OCI-LY1 (cell line): ENCODE measurements at regions not wholly inside any gene's neighbourhood (a gene's known extent, or its start where the extent isn't known, plus 50 kb on each side); places are given as distances from the start of the nearest gene placed in this dataset.

ENCODE experiments used
- H2AFZ ChIP-seq: fragments of 200-600 bp; sonication (generic), shearing (Covaris generic); 2 replicates; pipeline ENCODE4 v1.6.0; 2014; ENCODE audit warnings: antibody characterized with exemption, mild to moderate bottlenecking, low read length
- H3F3A ChIP-seq: fragments of 200-600 bp; sonication (generic), shearing (Covaris generic); 2 replicates; pipeline ENCODE4 v1.6.0; 2014; ENCODE audit warnings: mild to moderate bottlenecking, antibody characterized with exemption, low read length, moderate library complexity; ENCODE audit not compliant: insufficient read depth
- H3K27ac ChIP-seq: fragments of 200-600 bp; sonication (generic); 2 replicates; pipeline ENCODE4 v1.5.1; 2014; ENCODE audit warnings: low read length, mixed run types, mild to moderate bottlenecking, low read depth; ENCODE audit not compliant: poor library complexity, severe bottlenecking
- H3K27me3 ChIP-seq: fragments of 200-600 bp; sonication (generic); 2 replicates; pipeline ENCODE4 v1.6.0; 2014; ENCODE audit warnings: antibody characterized with exemption, mild to moderate bottlenecking, low read length, moderate library complexity; ENCODE audit not compliant: insufficient read depth
- H3K36me3 ChIP-seq: fragments of 200-600 bp; sonication (generic); 2 replicates; pipeline ENCODE4 v1.6.1; 2014; ENCODE audit warnings: mild to moderate bottlenecking, antibody characterized with exemption, low read length, moderate library complexity, mixed read lengths; ENCODE audit not compliant: insufficient read depth
- H3K4me1 ChIP-seq: fragments of 200-600 bp; sonication (generic); 2 replicates; pipeline ENCODE4 v1.5.1; 2014; ENCODE audit warnings: mild to moderate bottlenecking, low read length, moderate library complexity; ENCODE audit not compliant: insufficient read depth, severe bottlenecking
- H3K4me2 ChIP-seq: fragments of 200-600 bp; sonication (generic), shearing (Covaris generic); 2 replicates; pipeline ENCODE4 v1.6.1; 2014; ENCODE audit warnings: low read length
- H3K4me3 ChIP-seq: fragments of 200-600 bp; sonication (generic); 2 replicates; pipeline ENCODE4 v1.5.1; 2014; ENCODE audit warnings: low read length, low read depth, mild to moderate bottlenecking, mixed read lengths; ENCODE audit not compliant: poor library complexity, severe bottlenecking
- H3K79me2 ChIP-seq: fragments of 200-600 bp; shearing (Covaris generic); 2 replicates; pipeline ENCODE4 v1.6.1; 2016; ENCODE audit warnings: mixed run types, low read length, mixed read lengths; ENCODE audit not compliant: insufficient read depth
- H3K9ac ChIP-seq: fragments of 200-600 bp; sonication (generic), shearing (Covaris generic); 2 replicates; pipeline ENCODE4 v1.6.1; 2014; ENCODE audit warnings: mild to moderate bottlenecking, low read length, mixed read lengths
- H3K9me2 ChIP-seq: fragments of 200-600 bp; sonication (generic), shearing (Covaris generic); 2 replicates; pipeline ENCODE4 v1.6.1; 2014; ENCODE audit warnings: low read depth, mild to moderate bottlenecking, low read length, mixed read lengths
- H3K9me3 ChIP-seq: fragments of 200-600 bp; shearing (Covaris generic); 2 replicates; pipeline ENCODE4 v1.6.1; 2014; ENCODE audit warnings: low read length, mixed read lengths
- H4K20me1 ChIP-seq: fragments of 200-600 bp; sonication (generic), shearing (Covaris generic); 2 replicates; pipeline ENCODE4 v1.6.0; 2016; ENCODE audit warnings: mild to moderate bottlenecking, low read length; ENCODE audit not compliant: insufficient read depth
- EZH2 ChIP-seq: fragments of 200-600 bp; sonication (generic), shearing (Covaris generic); IDR thresholded peaks from 2 replicates; pipeline ENCODE4 v1.8.0; 2017; ENCODE audit warnings: borderline replicate concordance, mixed run types, mild to moderate bottlenecking, antibody characterized with exemption, low read length, moderate library complexity, mixed read lengths
- TF ChIP-seq, protein P1 (sequence below): fragments of 200-600 bp; sonication (generic), shearing (Covaris generic); IDR thresholded peaks from 2 replicates; pipeline ENCODE4 v1.5.1; 2017; ENCODE audit warnings: mild to moderate bottlenecking, antibody characterized with exemption, low read length, moderate library complexity, mixed read lengths

DNA sequence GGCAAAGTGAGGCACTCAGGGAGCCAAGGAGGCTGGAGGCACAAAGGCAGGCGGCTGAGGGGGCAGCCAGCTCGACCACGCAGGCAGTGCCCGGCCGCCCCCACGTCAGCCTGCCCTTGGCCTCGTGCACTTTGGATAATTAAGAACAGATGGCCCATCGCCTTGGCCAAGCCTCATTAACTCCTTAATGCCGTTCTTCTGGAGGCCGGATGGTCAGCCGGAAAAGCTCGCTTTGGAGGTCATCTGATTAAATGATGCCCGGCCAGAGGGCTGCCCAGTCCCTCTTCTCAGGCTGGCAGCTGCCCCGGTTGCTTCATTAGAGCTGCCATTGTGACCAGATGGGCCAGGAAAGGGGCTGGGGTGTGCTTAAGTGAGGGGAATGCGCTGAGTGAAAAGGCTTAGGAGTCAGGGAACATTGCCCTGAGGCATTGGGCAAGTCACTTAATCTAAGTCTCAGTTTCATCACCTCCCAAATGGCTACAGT lies 364.0 kb downstream of the NPIPA8 start:
- Histone ChIP-seq H3K9me2 (no peaks in the 10 kb centered on the region), H4K20me1 (no peaks in the 10 kb centered on the region), H3K9ac (no peak overlapping the region), H3K27me3 (no peaks in the 10 kb centered on the region), H2AFZ (no peak overlapping the region), H3K36me3 (no peaks in the 10 kb centered on the region), H3K9me3 (no peaks in the 10 kb centered on the region), H3K79me2 (no peaks in the 10 kb centered on the region), H3K4me3 (no peak overlapping the region), H3K4me2 (no peak overlapping the region), H3K27ac (no peak overlapping the region), H3F3A (no peaks in the 10 kb centered on the region), H3K4me1 (no peaks in the 10 kb centered on the region)
- TF ChIP-seq, protein P1, sequence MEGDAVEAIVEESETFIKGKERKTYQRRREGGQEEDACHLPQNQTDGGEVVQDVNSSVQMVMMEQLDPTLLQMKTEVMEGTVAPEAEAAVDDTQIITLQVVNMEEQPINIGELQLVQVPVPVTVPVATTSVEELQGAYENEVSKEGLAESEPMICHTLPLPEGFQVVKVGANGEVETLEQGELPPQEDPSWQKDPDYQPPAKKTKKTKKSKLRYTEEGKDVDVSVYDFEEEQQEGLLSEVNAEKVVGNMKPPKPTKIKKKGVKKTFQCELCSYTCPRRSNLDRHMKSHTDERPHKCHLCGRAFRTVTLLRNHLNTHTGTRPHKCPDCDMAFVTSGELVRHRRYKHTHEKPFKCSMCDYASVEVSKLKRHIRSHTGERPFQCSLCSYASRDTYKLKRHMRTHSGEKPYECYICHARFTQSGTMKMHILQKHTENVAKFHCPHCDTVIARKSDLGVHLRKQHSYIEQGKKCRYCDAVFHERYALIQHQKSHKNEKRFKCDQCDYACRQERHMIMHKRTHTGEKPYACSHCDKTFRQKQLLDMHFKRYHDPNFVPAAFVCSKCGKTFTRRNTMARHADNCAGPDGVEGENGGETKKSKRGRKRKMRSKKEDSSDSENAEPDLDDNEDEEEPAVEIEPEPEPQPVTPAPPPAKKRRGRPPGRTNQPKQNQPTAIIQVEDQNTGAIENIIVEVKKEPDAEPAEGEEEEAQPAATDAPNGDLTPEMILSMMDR = no peak
- no peak for TF ChIP-seq EZH2

DNA sequence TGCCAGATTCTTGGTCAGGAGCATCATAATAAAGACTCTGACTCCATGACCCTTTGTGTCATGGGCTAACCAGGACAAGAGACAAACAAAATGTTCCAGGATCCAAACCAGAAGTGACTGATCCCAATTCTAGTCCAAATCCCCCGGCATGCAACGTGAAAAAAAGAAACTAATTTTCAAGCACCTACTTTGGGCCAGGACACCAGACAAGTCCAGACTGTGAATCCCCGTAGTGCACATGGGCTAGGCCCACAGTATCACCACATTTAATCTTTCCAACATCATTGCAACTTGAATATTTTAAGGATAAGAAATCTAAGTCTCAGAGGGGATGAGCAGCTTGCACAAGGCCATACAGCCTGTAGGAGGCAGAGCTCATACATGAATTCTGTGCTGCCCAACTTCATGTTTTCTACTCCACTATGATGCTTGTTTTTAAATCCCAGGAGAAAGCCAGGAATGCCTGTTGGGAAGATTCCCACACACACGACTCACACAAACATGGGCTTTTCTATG lies 365.7 kb downstream of the NPIPA8 start:
- Histone ChIP-seq H3K4me3 (no peak overlapping the region), H2AFZ (no peak overlapping the region), H3K9me2 (no peaks in the 10 kb centered on the region), H4K20me1 (no peaks in the 10 kb centered on the region), H3K79me2 (no peaks in the 10 kb centered on the region), H3K9ac (no peak overlapping the region), H3K27ac (no peak overlapping the region), H3K4me1 (no peaks in the 10 kb centered on the region), H3K4me2 (no peak overlapping the region), H3F3A (no peaks in the 10 kb centered on the region), H3K36me3 (no peaks in the 10 kb centered on the region), H3K9me3 (no peaks in the 10 kb centered on the region), H3K27me3 (no peaks in the 10 kb centered on the region)
- no peak for TF ChIP-seq EZH2
- TF ChIP-seq, protein P1 = peak; percentile 15; the same call in 1 of the 2 replicates

DNA sequence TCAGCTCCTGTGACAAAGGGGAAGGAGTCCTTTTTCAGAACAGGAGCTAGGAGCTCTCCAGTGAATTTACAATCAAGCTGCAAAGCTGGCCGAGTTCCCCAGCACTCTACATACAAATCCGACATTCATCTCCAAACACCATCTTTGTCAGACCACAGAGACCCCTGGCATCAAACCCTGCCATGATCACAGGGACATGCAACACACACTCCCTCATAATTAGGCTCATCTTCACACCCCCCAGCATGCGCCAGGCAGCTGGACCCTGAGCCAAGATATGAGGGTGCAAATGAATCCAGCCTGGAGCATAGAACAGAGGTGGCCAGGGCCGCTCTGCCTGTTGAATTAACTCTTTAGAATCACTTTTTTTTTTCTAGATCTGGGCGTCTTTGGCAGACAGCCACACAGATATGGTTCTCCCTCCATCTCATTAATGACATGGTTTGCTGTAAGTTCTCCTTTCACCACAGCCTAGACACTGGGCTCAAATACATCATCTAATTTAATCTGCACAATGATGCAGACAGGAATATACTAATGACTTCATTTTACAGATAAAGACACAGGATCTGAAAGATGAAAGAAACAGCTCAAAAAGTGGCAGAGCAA lies 366.3 kb downstream of the NPIPA8 start:
- Histone ChIP-seq H3K4me2 (no peak overlapping the region), H2AFZ (no peak overlapping the region), H3K9ac (no peak overlapping the region), H3K27ac (no peak overlapping the region), H3K9me3 (no peaks in the 10 kb centered on the region), H3F3A (no peaks in the 10 kb centered on the region), H3K79me2 (no peaks in the 10 kb centered on the region), H3K4me1 (no peaks in the 10 kb centered on the region), H3K36me3 (no peaks in the 10 kb centered on the region), H3K27me3 (no peaks in the 10 kb centered on the region), H3K9me2 (no peaks in the 10 kb centered on the region), H3K4me3 (no peak overlapping the region), H4K20me1 (no peaks in the 10 kb centered on the region)
- TF ChIP-seq EZH2 = no peak
- TF ChIP-seq, protein P1 = no peak
